Progenitor cell of endocrine pancreas (in vitro differentiated cells): ENCODE measurements at regions not wholly inside any gene's neighbourhood (a gene's known extent, or its start where the extent isn't known, plus 50 kb on each side); places are given as distances from the start of the nearest gene placed in this dataset.

Source experiments
- DNase-seq: peaks from one replicate; pipeline ENCODE4 v3.0.0; 2021; ENCODE audit warnings: low spot score; ENCODE audit not compliant: unreplicated experiment
- H3K27ac Mint-ChIP-seq: 2 replicates; pipeline ENCODE4 v1.8.0; 2021; ENCODE audit warnings: mild to moderate bottlenecking, moderate library complexity, mixed read lengths
- H3K27me3 Mint-ChIP-seq: 2 replicates; pipeline ENCODE4 v1.8.0; 2021; ENCODE audit warnings: mixed read lengths
- H3K36me3 Mint-ChIP-seq: 2 replicates; pipeline ENCODE4 v1.8.0; 2022; ENCODE audit warnings: mixed read lengths; ENCODE audit not compliant: insufficient read depth
- H3K4me1 Mint-ChIP-seq: 2 replicates; pipeline ENCODE4 v1.8.0; 2021; ENCODE audit warnings: low read depth, mixed read lengths
- H3K4me3 Mint-ChIP-seq: 2 replicates; pipeline ENCODE4 v1.8.0; 2021; ENCODE audit warnings: low read depth, mild to moderate bottlenecking, moderate library complexity, mixed read lengths
- H3K9me3 Mint-ChIP-seq: 2 replicates; pipeline ENCODE4 v1.8.0; 2021; ENCODE audit warnings: low read depth, mixed read lengths
- CTCF ChIP-seq: fragments of 200-600 bp; sonication (generic); IDR thresholded peaks from one replicate; pipeline ENCODE4 v1.5.0; 2021; ENCODE audit warnings: antibody characterized with exemption, mild to moderate bottlenecking; ENCODE audit not compliant: unreplicated experiment

- H3K9me3 Mint-ChIP-seq, result no peaks in the 10 kb centered on the region
Measured at GRCh38 chr10:117928281-117928680, 118.5 kb downstream of the RAB11FIP2 start.

GRCh38 chr10:117928741-117929140 lies 118.0 kb downstream of the RAB11FIP2 start:
- DNase-seq, result no peak
- H3K4me1 Mint-ChIP-seq, result no peaks in the 10 kb centered on the region
- H3K9me3 Mint-ChIP-seq, result no peaks in the 10 kb centered on the region
- H3K4me3 Mint-ChIP-seq, result no peak overlapping the region
- H3K27ac Mint-ChIP-seq, result no peak overlapping the region
- H3K27me3 Mint-ChIP-seq, result peaks cover 18% of the 10 kb centered on the region
- TF ChIP-seq CTCF, result no peak
- no peaks in the 10 kb centered on the region for H3K36me3 Mint-ChIP-seq

More at GRCh38 chr10:117928281-117928680, 118.5 kb downstream of the RAB11FIP2 start:
- no peaks in the 10 kb centered on the region for H3K36me3 Mint-ChIP-seq
- H3K4me3 Mint-ChIP-seq, result no peak overlapping the region
- TF ChIP-seq CTCF, result no peak
- no peak overlapping the region for H3K27ac Mint-ChIP-seq
- DNase-seq, result no peak
- no peaks in the 10 kb centered on the region for H3K4me1 Mint-ChIP-seq
- peaks cover 18% of the 10 kb centered on the region for H3K27me3 Mint-ChIP-seq

GRCh38 chr10:117929327-117930067 lies 117.2 kb downstream of the RAB11FIP2 start:
- Mint-ChIP-seq H3K27me3 (peaks cover 18% of the 10 kb centered on the region), H3K4me3 (no peak overlapping the region), H3K4me1 (no peaks in the 10 kb centered on the region), H3K36me3 (no peaks in the 10 kb centered on the region), H3K9me3 (no peaks in the 10 kb centered on the region), H3K27ac (no peak overlapping the region)
- DNase-seq, result no peak
- no peak for TF ChIP-seq CTCF

GRCh38 chr10:117931078-117931477 lies 115.7 kb downstream of the RAB11FIP2 start:
- no peak overlapping the region for H3K27ac Mint-ChIP-seq
- no peak for TF ChIP-seq CTCF
- DNase-seq, result no peak
- no peaks in the 10 kb centered on the region for H3K36me3 Mint-ChIP-seq
- no peaks in the 10 kb centered on the region for H3K4me1 Mint-ChIP-seq
- H3K4me3 Mint-ChIP-seq, result no peak overlapping the region
- H3K27me3 Mint-ChIP-seq, result peaks cover 21% of the 10 kb centered on the region
- H3K9me3 Mint-ChIP-seq, result no peaks in the 10 kb centered on the region

GRCh38 chr10:117933036-117933435 lies 113.7 kb downstream of the RAB11FIP2 start:
- Mint-ChIP-seq H3K27ac (no peak overlapping the region), H3K9me3 (no peaks in the 10 kb centered on the region), H3K36me3 (no peaks in the 10 kb centered on the region), H3K4me1 (no peaks in the 10 kb centered on the region), H3K27me3 (peaks cover 11% of the 10 kb centered on the region), H3K4me3 (no peak overlapping the region)
- no peak for TF ChIP-seq CTCF
- no peak for DNase-seq
